ENCODE measurements at regions not wholly inside any gene's neighbourhood (a gene's known extent, or its start where the extent isn't known, plus 50 kb on each side); places are given as distances from the start of the nearest gene placed in this dataset.

GRCh38 chr3:29214009-29214658, 66.7 kb upstream of the RBMS3 start:
- no peak for DNase-seq
- intact Hi-C loops (cut with DNase I; ENCODE audit: low total_unique reads): no loop called here
- in situ Hi-C loops (cut with MboI; ENCODE audit: low sequenced_read_pairs in 4 of 4): no loop called here
- no peaks in the 10 kb centered on the region for H3K36me3 ChIP-seq
- no peaks in the 10 kb centered on the region for H3K9me3 ChIP-seq
- H3K27me3 ChIP-seq: no peaks in the 10 kb centered on the region
- ATAC-seq: no peak
- no peaks in the 10 kb centered on the region for H3K4me1 ChIP-seq
- no peak overlapping the region for H3K27ac ChIP-seq
- H3K4me3 ChIP-seq: no peak overlapping the region
- no peak for TF ChIP-seq CTCF (IDR thresholded peaks at IDR 0.05 in 4 of 5, conservative IDR thresholded peaks at IDR 0.05 in 1 of 5)
- no peak for TF ChIP-seq POLR2A (IDR thresholded peaks at IDR 0.05)

- no peak overlapping the region for H3K4me3 ChIP-seq
- no peaks in the 10 kb centered on the region for H3K27me3 ChIP-seq
- intact Hi-C loops (cut with DNase I; ENCODE audit: low total_unique reads): no loop called here
- DNase-seq: no peak
- no peak for TF ChIP-seq POLR2A (IDR thresholded peaks at IDR 0.05)
- in situ Hi-C loops (cut with MboI; ENCODE audit: low sequenced_read_pairs in 4 of 4): no loop called here
- no peaks in the 10 kb centered on the region for H3K9me3 ChIP-seq
- H3K36me3 ChIP-seq: no peaks in the 10 kb centered on the region
- no peaks in the 10 kb centered on the region for H3K4me1 ChIP-seq
- ATAC-seq: no peak
- no peak overlapping the region for H3K27ac ChIP-seq
Measured at GRCh38 chr3:29215948-29216347, 64.9 kb upstream of the RBMS3 start.

- H3K4me3 ChIP-seq: peak overlapping the region in 1 of 4 donors; percentile 20
- in situ Hi-C loops (cut with MboI; ENCODE audit: low sequenced_read_pairs in 4 of 4) (no loop called here), intact Hi-C loops (cut with DNase I; ENCODE audit: low total_unique reads) (no loop called here)
- no peak for TF ChIP-seq POLR2A (IDR thresholded peaks at IDR 0.05)
- TF ChIP-seq CTCF (IDR thresholded peaks at IDR 0.05 in 4 of 5, conservative IDR thresholded peaks at IDR 0.05 in 1 of 5): no peak
- no peaks in the 10 kb centered on the region for H3K36me3 ChIP-seq
- no peaks in the 10 kb centered on the region for H3K9me3 ChIP-seq
- no peaks in the 10 kb centered on the region for H3K27me3 ChIP-seq
- DNase-seq: no peak
- H3K4me1 ChIP-seq: peaks cover 0 to 11% of the 10 kb centered on the region in 2 donors
- no peak overlapping the region for H3K27ac ChIP-seq
- no peak for ATAC-seq
Measured at GRCh38 chr3:29226706-29227105, 54.2 kb upstream of the RBMS3 start.

GRCh38 chr3:29227307-29227706, 53.6 kb upstream of the RBMS3 start:
- in situ Hi-C loops (cut with MboI; ENCODE audit: low sequenced_read_pairs in 4 of 4) (no loop called here), intact Hi-C loops (cut with DNase I; ENCODE audit: low total_unique reads) (no loop called here)
- Histone ChIP-seq H3K27me3 (no peaks in the 10 kb centered on the region), H3K27ac (no peak overlapping the region), H3K4me3 (no peak overlapping the region), H3K36me3 (no peaks in the 10 kb centered on the region), H3K9me3 (no peaks in the 10 kb centered on the region), H3K4me1 (peaks cover 0 to 11% of the 10 kb centered on the region in 2 donors)
- DNase-seq (no peak), ATAC-seq (no peak)
- TF ChIP-seq POLR2A (IDR thresholded peaks at IDR 0.05): no peak
- TF ChIP-seq CTCF (IDR thresholded peaks at IDR 0.05 in 4 of 5, conservative IDR thresholded peaks at IDR 0.05 in 1 of 5): no peak

All from gastrocnemius medialis (tissue), 4 donors.